ENCODE measurements at regions not wholly inside any gene's neighbourhood (a gene's known extent, or its start where the extent isn't known, plus 50 kb on each side); places are given as distances from the start of the nearest gene placed in this dataset.
"Not testable (repeated sequence)": the region's sequence is repeated elsewhere in the genome, so short reads cannot be mapped to it uniquely, and the experiment has no call there.

DNA sequence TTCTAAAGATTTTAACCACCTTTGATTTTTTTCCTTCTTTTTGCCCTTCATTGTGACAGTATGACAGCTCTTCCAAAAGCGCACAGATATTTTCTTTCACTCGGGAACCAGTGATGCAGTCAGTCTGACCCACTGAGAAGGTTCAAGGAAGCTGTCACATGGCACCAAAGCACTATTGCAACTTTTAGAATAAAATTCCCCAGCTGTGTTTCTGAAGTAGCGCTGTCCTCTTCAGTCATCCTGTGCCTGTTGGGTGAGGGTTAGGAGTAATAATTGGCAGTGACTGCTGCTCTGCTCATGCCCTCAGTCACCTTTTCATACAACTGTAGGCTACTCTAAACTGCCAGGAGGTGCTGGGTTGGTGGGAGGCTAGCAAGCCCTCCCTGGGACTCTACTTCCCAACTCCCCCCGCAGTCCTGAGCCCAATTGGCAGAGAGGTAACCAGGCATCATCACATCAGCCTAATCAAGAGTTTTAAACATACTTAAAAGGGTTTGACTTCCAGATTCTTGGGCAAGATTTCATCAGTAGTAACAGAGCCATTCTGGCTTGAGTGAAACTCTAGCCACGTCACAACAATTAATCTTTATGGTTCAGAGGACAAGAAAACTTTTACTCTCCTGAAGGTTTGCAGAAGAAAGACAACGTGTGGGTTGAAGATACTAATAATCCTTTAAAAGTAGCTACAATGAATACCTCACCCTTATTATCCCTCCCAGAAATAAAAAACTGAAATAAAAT, 473.3 kb downstream of the FBXO15 start (continued):
- TF ChIP-seq ISL1 (CRISPR knock-in tag; IDR thresholded peaks at IDR 0.05): no peak
- TF ChIP-seq BACH2 (CRISPR knock-in tag; IDR thresholded peaks at IDR 0.05; ENCODE audit: borderline replicate concordance): no peak
- TF ChIP-seq ARNTL (CRISPR knock-in tag; IDR thresholded peaks at IDR 0.05; ENCODE audit: borderline replicate concordance, low read depth): no peak
- TF ChIP-seq, protein P1, sequence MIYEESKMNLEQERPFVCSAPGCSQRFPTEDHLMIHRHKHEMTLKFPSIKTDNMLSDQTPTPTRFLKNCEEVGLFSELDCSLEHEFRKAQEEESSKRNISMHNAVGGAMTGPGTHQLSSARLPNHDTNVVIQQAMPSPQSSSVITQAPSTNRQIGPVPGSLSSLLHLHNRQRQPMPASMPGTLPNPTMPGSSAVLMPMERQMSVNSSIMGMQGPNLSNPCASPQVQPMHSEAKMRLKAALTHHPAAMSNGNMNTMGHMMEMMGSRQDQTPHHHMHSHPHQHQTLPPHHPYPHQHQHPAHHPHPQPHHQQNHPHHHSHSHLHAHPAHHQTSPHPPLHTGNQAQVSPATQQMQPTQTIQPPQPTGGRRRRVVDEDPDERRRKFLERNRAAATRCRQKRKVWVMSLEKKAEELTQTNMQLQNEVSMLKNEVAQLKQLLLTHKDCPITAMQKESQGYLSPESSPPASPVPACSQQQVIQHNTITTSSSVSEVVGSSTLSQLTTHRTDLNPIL (CRISPR knock-in tag; IDR thresholded peaks at IDR 0.05; ENCODE audit: low read depth): no peak
- no peak for TF ChIP-seq TCF4 (CRISPR knock-in tag; IDR thresholded peaks at IDR 0.05; ENCODE audit: borderline replicate concordance)
- no peak for TF ChIP-seq SNAI2 (CRISPR knock-in tag; IDR thresholded peaks at IDR 0.05)
- TF ChIP-seq PPARA (CRISPR knock-in tag; IDR thresholded peaks at IDR 0.05; ENCODE audit: borderline replicate concordance): no peak

- ATAC-seq: not testable (repeated sequence)
Observed at GRCh38 chr18:73671480-73671879, 476.2 kb downstream of the FBXO15 start.

DNA sequence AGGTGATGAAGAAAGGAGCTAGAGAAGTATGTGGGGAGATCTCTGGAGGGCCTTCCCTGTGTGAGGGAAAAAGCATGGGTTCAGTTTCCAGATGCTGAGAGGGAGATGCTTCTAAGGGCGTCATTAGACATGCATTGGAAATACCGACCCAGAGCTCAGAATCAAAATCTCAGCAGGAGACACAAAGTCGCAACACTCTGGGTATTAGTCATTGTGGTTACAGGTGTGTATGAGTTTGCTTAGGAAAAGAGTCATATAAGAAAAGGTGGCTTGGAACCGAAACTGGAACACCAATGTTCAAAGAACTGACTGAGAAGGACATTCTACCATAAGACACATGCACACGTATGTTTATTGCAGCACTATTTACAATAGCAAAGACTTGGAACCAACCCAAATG, 477.1 kb downstream of the FBXO15 start:
- ATAC-seq: no peak
- TF ChIP-seq ZNF8 (CRISPR knock-in tag; IDR thresholded peaks at IDR 0.05): no peak
- no peak for TF ChIP-seq TSHZ2 (CRISPR knock-in tag; IDR thresholded peaks at IDR 0.05)
- TF ChIP-seq ZFP3 (CRISPR knock-in tag; IDR thresholded peaks at IDR 0.05): no peak
- TF ChIP-seq ZNF70 (CRISPR knock-in tag; IDR thresholded peaks at IDR 0.05): no peak
- no peak for TF ChIP-seq PPARA (CRISPR knock-in tag; IDR thresholded peaks at IDR 0.05; ENCODE audit: borderline replicate concordance)
- no peak for TF ChIP-seq GLIS3 (CRISPR knock-in tag; IDR thresholded peaks at IDR 0.05)
- no peak for TF ChIP-seq ZC3H10 (CRISPR knock-in tag; IDR thresholded peaks at IDR 0.05)
- TF ChIP-seq, protein P1 (CRISPR knock-in tag; IDR thresholded peaks at IDR 0.05; ENCODE audit: low read depth): no peak
- no peak for TF ChIP-seq SNAI2 (CRISPR knock-in tag; IDR thresholded peaks at IDR 0.05)
- TF ChIP-seq CSRNP3 (CRISPR knock-in tag; IDR thresholded peaks at IDR 0.05): no peak
- TF ChIP-seq, protein P2, sequence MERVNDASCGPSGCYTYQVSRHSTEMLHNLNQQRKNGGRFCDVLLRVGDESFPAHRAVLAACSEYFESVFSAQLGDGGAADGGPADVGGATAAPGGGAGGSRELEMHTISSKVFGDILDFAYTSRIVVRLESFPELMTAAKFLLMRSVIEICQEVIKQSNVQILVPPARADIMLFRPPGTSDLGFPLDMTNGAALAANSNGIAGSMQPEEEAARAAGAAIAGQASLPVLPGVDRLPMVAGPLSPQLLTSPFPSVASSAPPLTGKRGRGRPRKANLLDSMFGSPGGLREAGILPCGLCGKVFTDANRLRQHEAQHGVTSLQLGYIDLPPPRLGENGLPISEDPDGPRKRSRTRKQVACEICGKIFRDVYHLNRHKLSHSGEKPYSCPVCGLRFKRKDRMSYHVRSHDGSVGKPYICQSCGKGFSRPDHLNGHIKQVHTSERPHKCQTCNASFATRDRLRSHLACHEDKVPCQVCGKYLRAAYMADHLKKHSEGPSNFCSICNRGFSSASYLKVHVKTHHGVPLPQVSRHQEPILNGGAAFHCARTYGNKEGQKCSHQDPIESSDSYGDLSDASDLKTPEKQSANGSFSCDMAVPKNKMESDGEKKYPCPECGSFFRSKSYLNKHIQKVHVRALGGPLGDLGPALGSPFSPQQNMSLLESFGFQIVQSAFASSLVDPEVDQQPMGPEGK (CRISPR knock-in tag; IDR thresholded peaks at IDR 0.05; ENCODE audit: borderline replicate concordance): no peak
- no peak for TF ChIP-seq ISL1 (CRISPR knock-in tag; IDR thresholded peaks at IDR 0.05)
- no peak for TF ChIP-seq RARB (CRISPR knock-in tag; IDR thresholded peaks at IDR 0.05)

DNA sequence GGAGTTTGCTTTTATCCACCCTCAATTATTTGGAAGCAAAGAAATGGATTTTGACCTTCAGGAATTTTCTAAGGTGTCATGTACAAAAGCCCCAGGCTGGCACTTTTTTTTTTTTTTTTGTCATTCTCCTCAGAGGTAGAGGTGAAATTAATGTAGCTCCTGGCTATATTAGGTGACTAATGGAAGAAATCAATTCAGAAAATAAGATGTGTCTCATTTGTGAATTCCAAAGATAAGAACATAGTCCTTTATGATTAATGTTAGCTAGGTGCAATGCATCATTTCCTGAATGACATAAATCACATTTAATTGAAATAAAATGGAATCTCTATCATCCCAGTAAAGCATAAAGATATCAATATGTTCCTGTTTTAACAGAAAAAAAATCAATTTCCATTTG, 477.6 kb downstream of the FBXO15 start:
- TF ChIP-seq TOX (CRISPR knock-in tag; IDR thresholded peaks at IDR 0.05; ENCODE audit: borderline replicate concordance): no peak
- no peak for TF ChIP-seq RARB (CRISPR knock-in tag; IDR thresholded peaks at IDR 0.05)
- TF ChIP-seq BACH2 (CRISPR knock-in tag; IDR thresholded peaks at IDR 0.05; ENCODE audit: borderline replicate concordance): no peak
- TF ChIP-seq ESRRG (CRISPR knock-in tag; IDR thresholded peaks at IDR 0.05): no peak
- no peak for TF ChIP-seq CSRNP3 (CRISPR knock-in tag; IDR thresholded peaks at IDR 0.05)
- TF ChIP-seq ZFP3 (CRISPR knock-in tag; IDR thresholded peaks at IDR 0.05): no peak
- TF ChIP-seq ZFP30 (CRISPR knock-in tag; IDR thresholded peaks at IDR 0.05): no peak
- TF ChIP-seq, protein P2 (CRISPR knock-in tag; IDR thresholded peaks at IDR 0.05; ENCODE audit: borderline replicate concordance): no peak
- TF ChIP-seq ISL1 (CRISPR knock-in tag; IDR thresholded peaks at IDR 0.05): no peak
- TF ChIP-seq OSR1 (CRISPR knock-in tag; IDR thresholded peaks at IDR 0.05): no peak
- no peak for TF ChIP-seq ZNF70 (CRISPR knock-in tag; IDR thresholded peaks at IDR 0.05)
- no peak for ATAC-seq
